ENCODE measurements at regions not wholly inside any gene's neighbourhood (a gene's known extent, or its start where the extent isn't known, plus 50 kb on each side); places are given as distances from the start of the nearest gene placed in this dataset.
A peak's percentile ranks its signal among the peaks of the same experiment; 100 is the strongest.

- Histone ChIP-seq H3K23me2 (ENCODE audit: low read depth, low read length) (no peaks in the 10 kb centered on the region), H3K18ac (ENCODE audit: extremely low read depth, low read length) (no peak overlapping the region), H3K79me2 (ENCODE audit: control insufficient read depth in 1 of 2, insufficient read depth in 2 of 2, low read length in 2 of 2) (no peaks in the 10 kb centered on the region), H3K4me1 (replicated peaks in 1 of 4; ENCODE audit: control insufficient read depth in 3 of 4, insufficient read depth in 4 of 4, low read length in 3 of 4) (peaks cover 1 to 7% (median 4%) of the 10 kb centered on the region in 4 experiments; a peak in 3 of 7 replicates), H2BK12ac (ENCODE audit: low read depth, low read length) (no peak overlapping the region), H2BK120ac (replicated peaks; ENCODE audit: low read depth, low read length) (no peak overlapping the region), H3K56ac (replicated peaks; ENCODE audit: insufficient read length, low read depth, low read length) (no peak overlapping the region), H4K20me1 (replicated peaks in 1 of 2; ENCODE audit: control insufficient read depth in 1 of 2, insufficient read depth in 2 of 2, low read length in 2 of 2) (no peaks in the 10 kb centered on the region), H3K14ac (ENCODE audit: insufficient read length) (no peak overlapping the region), H3K4me3 (ENCODE audit: extremely low read depth in 1 of 4, insufficient read depth in 2 of 4, low read depth in 3 of 4, low read length in 4 of 4) (peak overlapping the region; percentile 24 to 48 (median 34); a peak in 5 of 8 replicates), H4K5ac (ENCODE audit: insufficient read length, low read depth, low read length) (no peak overlapping the region), H2BK15ac (ENCODE audit: low read length) (no peak overlapping the region), H4K8ac (ENCODE audit: extremely low read depth, insufficient read depth, low read length) (no peak overlapping the region), H3K9ac (replicated peaks in 1 of 4; ENCODE audit: extremely low read depth in 1 of 4, low read depth in 3 of 4, low read length in 3 of 4) (no peak overlapping the region), H2AK5ac (ENCODE audit: low read depth, low read length) (no peak overlapping the region), H3K79me1 (ENCODE audit: low read depth, low read length) (no peaks in the 10 kb centered on the region), H3K36me3 (ENCODE audit: control insufficient read depth in 2 of 4, insufficient read depth in 4 of 4, low read length in 3 of 4) (no peaks in the 10 kb centered on the region), H3K9me3 (ENCODE audit: insufficient read depth in 2 of 2, low read depth in 1 of 2, low read length in 1 of 2) (no peaks in the 10 kb centered on the region), H4K91ac (replicated peaks; ENCODE audit: insufficient read length, low read length) (no peak overlapping the region), H3K27ac (ENCODE audit: low read depth, low read length) (no peak overlapping the region), H2AFZ (ENCODE audit: low read length) (0 out of 2 replicates have a peak overlapping the region, but pooled peaks have one; percentile 87), H3K4me2 (ENCODE audit: insufficient read depth in 1 of 2, low read depth in 2 of 2, low read length in 2 of 2) (peak overlapping the region; percentile 65 to 78), H3K23ac (ENCODE audit: insufficient read length) (no peak overlapping the region), H2BK20ac (ENCODE audit: low read length) (no peak overlapping the region), H2BK5ac (ENCODE audit: low read depth, low read length) (no peak overlapping the region), H3K4ac (replicated peaks; ENCODE audit: insufficient read length, low read depth, low read length) (no peak overlapping the region), H3K27me3 (replicated peaks in 1 of 4; ENCODE audit: control insufficient read depth in 3 of 4, extremely low read depth in 1 of 4, insufficient read depth in 3 of 4, low read length in 3 of 4) (no peaks in the 10 kb centered on the region)
- WGBS, 2 experiments (ENCODE audit: extremely low coverage in 1 of 2, insufficient coverage in 1 of 2, insufficient read length in 1 of 2, insufficient replicate concordance in 2 of 2, low coverage in 1 of 2, low lambda C conversion rate in 2 of 2, missing lambda C conversion rate in 1 of 2), result 17% methylated on average over 14 of the region's 14 CpGs; no CpG with 5 or more reads in 1 of the 2 experiments
- CTCF ChIA-PET (ENCODE audit: partially characterized antibody), result interaction anchor here (0.7 kb wide), 1 partner anchor 144 kb away, joined by 3 read pairs; no protein-coding TSS in a partner anchor
- DNase-seq (ENCODE audit: low read depth in 1 of 2, low spot score in 2 of 2), result peak in 1 of 2 experiments; percentile 47
- POLR2A ChIA-PET (ENCODE audit: partially characterized antibody), result no interaction called here
- peak; percentile 51; the same call in 1 of the 2 replicates for TF ChIP-seq YY1 (IDR thresholded peaks at IDR 0.05; ENCODE audit: low read depth, low read length)
- TF ChIP-seq KDM4A (IDR thresholded peaks at IDR 0.05; ENCODE audit: low read depth, low read length, severe bottlenecking), result peak; percentile 82
- no peak for TF ChIP-seq TEAD4 (IDR thresholded peaks at IDR 0.05; ENCODE audit: low read depth, low read length)
- no peak for TF ChIP-seq CHD1 (IDR thresholded peaks at IDR 0.05; ENCODE audit: low read depth, low read length)
- no peak for TF ChIP-seq RAD21 (IDR thresholded peaks at IDR 0.05 in 1 of 2, conservative IDR thresholded peaks at IDR 0.05 in 1 of 2; ENCODE audit: low read depth in 2 of 2, low read length in 2 of 2)
- TF ChIP-seq EGR1 (IDR thresholded peaks at IDR 0.05; ENCODE audit: borderline replicate concordance, low read depth, low read length), result no peak
- no peak for TF ChIP-seq TCF12 (IDR thresholded peaks at IDR 0.05; ENCODE audit: low read depth, low read length)
- peak; percentile 62 for FAIRE-seq
Measured at GRCh38 chr2:104215269-104216161, 638.4 kb upstream of the POU3F3 start.

Data from H1 (cell line).